GM21367 (cell line): ENCODE measurements at regions not wholly inside any gene's neighbourhood (a gene's known extent, or its start where the extent isn't known, plus 50 kb on each side); places are given as distances from the start of the nearest gene placed in this dataset.
"Not testable (repeated sequence)": the region's sequence is repeated elsewhere in the genome, so short reads cannot be mapped to it uniquely, and the experiment has no call there.

Experiments used
- ATAC-seq: cut with Tn5 transposase; IDR thresholded peaks from one replicate; pipeline ENCODE4 v1.9.1; 2021; ENCODE audit not compliant: unreplicated experiment

DNA sequence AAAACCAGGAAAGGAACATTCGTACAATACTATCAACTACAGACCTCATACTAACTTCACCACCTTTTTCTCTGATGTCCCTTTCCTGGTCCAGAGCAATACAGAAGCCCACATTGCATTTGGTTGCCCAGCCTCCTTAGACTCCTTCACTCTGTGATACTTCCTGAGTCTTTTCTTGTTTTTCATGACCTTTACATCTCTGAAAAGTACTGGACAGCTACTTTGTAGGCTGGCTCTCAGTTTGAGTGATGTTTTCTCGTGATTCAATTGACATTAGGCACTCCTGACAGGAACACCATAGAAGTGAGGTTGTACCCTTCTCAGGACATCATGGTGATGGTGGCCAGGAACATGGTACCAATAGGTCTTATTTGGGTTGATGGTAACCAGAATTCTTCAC, 185.9 kb upstream of the SLC39A10 start:
- no peak for ATAC-seq

- no peak for ATAC-seq
Observed at GRCh38 chr2:195470622-195471021, 186.4 kb upstream of the SLC39A10 start.

GRCh38 chr2:195468771-195469170, 188.3 kb upstream of the SLC39A10 start:
- peak; percentile 86 for ATAC-seq

- no peak for ATAC-seq
Observed at GRCh38 chr2:195466427-195466826, 190.6 kb upstream of the SLC39A10 start.

DNA sequence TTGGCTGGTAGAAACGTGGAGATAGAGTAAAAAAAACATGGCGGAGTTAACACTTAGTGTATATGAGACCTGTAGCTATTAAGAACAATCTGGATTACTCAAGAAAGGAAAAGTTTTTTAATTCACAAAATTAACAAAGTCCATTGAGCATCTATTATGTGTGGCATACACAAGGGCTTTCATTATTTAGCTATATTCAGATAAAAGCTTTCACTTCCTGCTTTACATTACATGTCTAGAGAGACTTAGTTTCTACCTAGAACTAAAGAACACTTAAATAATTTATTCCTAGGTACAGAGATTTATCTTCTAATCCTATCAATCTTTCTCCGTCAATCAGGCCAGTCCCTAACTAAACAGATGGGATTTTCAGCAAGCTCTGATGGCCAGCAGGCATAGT, 196.0 kb upstream of the SLC39A10 start:
- no peak for ATAC-seq

DNA sequence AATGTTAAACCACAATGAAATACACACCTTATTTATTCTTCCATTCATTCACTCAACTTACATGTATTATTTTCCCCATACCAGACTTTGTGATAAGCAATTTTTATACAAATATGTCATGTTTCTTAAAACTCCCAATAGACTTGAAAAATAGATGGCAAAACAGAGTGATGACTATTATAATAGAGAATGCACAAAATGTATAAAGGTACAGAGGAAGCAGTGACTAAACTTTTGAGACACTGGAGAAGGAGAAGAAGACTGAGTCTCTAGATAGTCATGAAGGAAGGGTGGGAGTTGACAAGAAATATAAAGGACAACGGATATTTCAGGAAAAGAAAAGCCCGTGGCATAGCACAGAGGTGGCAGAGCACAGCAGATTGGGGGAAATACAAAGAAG, 198.1 kb upstream of the SLC39A10 start:
- no peak for ATAC-seq

DNA sequence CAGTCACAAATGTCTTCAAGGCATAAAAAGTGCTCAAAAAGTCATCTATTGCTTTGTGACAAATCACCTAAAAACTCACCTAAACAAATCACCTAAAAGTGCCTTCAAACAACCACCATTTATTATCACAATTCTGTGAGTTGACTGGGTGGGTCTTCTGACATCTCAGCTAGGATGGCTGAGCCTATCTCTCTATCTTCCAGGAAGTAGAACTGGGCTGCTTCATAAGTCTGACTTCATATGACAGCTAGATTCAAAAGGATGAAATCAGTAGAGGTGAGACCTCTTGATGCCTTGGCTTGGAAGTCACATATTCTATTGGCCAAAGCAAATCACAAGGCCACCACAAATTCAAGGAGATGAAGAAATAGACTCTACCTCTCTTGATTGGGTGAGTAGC, 199.2 kb upstream of the SLC39A10 start:
- ATAC-seq, result no peak

DNA sequence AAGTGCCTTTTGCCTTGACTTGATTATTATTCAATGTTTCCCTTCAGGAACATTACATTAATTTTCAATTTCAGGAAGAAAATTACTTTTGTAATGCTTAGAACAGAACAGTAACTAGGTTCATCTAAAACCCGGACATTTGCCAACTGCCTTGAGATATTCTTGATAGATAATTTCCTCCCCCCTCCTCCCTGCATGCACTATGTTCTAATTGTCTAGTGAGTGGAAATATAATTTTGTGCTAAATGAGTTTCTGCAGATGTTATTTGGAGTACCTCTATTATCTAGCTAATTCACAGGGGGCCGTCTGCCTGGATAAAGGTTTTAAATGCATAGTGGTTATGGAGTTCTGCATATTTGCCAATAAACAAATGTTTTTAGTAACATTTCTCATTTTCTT, 200.3 kb upstream of the SLC39A10 start:
- no peak for ATAC-seq

DNA sequence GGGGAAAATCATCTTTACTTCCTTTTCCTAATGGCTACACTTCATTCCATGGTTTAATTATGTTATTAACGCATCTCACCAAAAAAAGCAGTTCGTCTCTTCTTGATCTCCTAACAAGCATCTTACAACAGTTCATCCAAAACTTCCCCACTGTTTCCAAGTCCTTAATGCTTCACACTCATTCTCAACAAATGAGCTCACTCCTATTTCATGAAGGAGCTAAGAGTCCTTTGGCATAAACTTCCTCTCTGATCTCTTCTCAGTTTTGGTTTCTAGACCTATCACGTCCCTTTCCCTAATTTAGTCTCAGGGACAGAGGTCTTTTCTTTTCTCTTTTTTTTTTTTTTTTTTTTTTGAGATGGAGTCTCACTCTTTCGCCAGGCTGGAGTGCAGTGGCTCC, 205.9 kb upstream of the SLC39A10 start:
- ATAC-seq, result no peak

- ATAC-seq, result no peak
Observed at GRCh38 chr2:195450552-195451113, 206.4 kb upstream of the SLC39A10 start.

DNA sequence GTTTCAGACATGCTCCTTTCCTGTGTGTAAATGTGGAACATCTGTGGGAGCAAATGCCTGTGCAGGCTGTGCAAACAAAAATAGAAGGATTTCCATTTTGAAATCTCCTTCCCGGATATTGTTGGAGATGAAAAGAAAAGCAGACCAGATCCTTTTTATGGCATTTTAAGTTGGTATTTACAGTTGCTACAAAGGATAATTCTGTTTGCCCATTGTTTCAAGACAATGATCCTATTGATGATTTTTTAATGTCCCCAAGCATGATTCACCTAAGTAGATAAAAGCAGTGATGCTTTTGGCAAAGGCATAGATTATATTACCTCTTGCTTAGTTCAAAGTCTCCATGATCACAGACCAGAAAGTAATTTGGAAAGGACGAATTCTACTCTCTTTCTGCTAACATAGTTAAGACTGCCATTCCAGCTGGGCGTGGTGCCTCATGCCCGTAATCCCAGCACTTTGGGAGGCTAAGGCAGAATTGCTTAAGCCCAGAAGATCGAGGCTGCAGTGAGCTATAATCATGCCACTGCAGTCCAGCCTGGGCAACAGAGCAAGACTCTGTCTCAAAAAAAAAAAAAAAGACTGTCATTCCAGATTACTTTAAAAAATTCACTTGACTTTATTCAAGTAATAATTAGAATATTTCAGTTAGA, 209.6 kb upstream of the SLC39A10 start:
- ATAC-seq, result no peak

DNA sequence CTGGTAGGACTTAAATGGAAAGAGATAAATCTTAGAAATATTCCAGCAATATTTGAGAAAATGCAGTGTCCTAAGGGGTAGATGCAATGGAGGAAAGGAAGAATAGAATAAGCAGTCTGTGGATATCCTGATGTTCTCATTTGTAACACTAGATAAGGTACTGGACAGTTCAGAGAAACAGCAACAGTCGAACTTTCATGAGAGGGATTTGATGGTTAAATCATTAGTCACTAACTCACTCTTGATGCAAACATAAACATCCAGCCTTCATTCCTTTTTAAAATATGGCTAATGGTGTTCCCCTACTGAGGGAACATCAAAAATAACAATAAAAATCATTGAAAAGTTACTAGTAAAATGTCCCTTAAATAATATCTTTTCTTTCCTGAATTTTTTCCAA, 211.4 kb upstream of the SLC39A10 start:
- no peak for ATAC-seq

- ATAC-seq, result no peak
Observed at GRCh38 chr2:195443926-195444325, 213.1 kb upstream of the SLC39A10 start.

DNA sequence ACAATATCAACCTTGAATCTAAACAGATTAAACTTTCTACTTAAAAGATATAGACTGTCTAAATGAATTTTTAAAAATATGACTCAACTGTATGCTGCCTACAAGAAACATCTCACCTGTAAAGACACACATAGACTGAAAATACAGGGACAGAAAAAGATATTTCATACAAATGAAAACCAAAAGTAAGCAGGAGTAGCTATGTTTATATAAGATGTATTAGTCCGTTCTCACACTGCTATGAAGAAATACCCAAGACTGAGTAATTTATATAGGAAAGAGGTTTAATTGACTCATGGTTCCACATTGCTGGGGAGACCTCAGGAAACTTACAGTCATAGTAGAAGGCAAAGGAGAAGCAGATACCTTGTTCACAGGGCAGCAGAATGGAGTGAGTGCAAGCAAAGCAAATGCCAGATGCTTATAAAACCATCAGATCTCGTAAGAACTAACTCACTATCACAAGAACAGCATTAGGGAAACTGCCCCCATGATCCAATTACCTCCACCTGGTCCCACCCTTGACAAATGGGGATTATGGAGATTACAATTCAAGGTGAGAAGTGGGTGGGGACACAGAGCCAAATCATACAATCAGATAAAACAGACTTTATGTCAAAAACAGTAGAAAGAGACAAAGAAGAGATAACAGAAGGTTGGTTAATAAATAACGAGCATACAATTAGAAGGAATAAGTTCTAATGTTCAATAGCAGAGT, 214.4 kb upstream of the SLC39A10 start:
- no peak for ATAC-seq

DNA sequence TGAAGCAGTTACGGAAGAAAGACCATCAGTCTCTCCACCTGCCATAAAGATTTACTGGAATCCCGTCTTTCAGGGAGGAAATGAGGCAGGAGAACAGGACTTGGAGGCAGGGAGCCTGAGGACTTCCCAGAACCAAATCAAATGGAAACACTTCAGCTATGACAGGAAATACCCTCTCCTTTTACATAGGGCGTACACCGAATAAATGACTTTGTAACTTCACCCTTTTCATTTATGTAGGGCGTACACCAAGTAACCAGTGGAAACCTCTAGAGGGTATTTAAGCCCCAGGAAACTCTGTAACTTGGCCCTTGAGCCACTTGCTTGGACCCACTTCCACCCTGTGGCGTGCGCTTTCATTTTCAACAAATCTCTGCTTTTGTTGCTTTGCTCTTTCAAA, 218.3 kb upstream of the SLC39A10 start:
- no peak for ATAC-seq

GRCh38 chr2:195437521-195437920, 219.5 kb upstream of the SLC39A10 start:
- no peak for ATAC-seq

GRCh38 chr2:195434346-195434745, 222.7 kb upstream of the SLC39A10 start:
- no peak for ATAC-seq

- ATAC-seq, result not testable (repeated sequence)
Observed at GRCh38 chr2:195433729-195434128, 223.3 kb upstream of the SLC39A10 start.

- no peak for ATAC-seq
Observed at GRCh38 chr2:195428673-195429072, 228.4 kb upstream of the SLC39A10 start.

- no peak for ATAC-seq
Observed at GRCh38 chr2:195425328-195425727, 231.7 kb upstream of the SLC39A10 start.

GRCh38 chr2:195419033-195419432, 238.0 kb upstream of the SLC39A10 start:
- ATAC-seq, result no peak

DNA sequence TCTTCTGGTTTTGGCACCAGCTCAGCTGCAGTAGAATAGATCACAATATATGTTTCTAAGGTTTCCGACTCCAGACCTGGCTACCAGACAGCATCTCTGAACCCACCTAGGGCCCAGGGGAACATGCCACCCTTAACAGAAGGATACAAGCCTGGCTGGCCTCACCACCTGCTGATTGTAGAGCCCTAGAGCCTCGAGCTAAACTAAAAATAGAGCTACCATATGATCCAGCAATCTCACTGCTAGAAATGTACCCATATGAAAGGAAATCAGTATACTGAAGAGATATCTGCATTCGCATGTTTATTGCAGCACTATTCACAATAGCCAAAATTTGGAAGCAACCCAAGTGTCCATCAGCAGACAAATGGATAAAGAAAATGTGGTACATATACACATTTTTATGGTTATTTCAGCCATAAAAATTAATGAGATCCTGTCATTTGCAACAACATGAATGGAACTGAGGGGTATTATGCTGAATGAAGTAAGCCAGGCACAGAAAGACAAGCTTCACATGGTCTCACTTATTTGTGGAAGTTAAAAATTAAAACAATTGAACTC, 242.4 kb upstream of the SLC39A10 start:
- ATAC-seq, result no peak
